Thymus (tissue), 11 donors: ENCODE measurements at regions not wholly inside any gene's neighbourhood (a gene's known extent, or its start where the extent isn't known, plus 50 kb on each side); places are given as distances from the start of the nearest gene placed in this dataset.

Experiments
- DNase-seq, 9 donors: peaks; one replicate each; pipeline ENCODE4 v3.0.0-alpha.2; 2013; ENCODE audit warnings: low spot score in 9 of 9, low read depth in 6 of 9, missing footprints in 1 of 9
- H3K27ac ChIP-seq, 2 donors: one replicate each; pipeline ENCODE4 v1.5.1; 2013; ENCODE audit warnings: control low read depth in 1 of 2, low read depth in 1 of 2, low read length in 1 of 2, mild to moderate bottlenecking in 1 of 2, moderate library complexity in 1 of 2
- H3K27me3 ChIP-seq, 2 donors: one replicate each; pipeline ENCODE4 v1.5.1; 2013; ENCODE audit warnings: low read length in 1 of 2; ENCODE audit not compliant: control insufficient read depth in 2 of 2, insufficient read depth in 1 of 2
- H3K36me3 ChIP-seq, 2 donors: one replicate each; pipeline ENCODE4 v1.5.1; 2013; ENCODE audit warnings: low read length in 1 of 2, mild to moderate bottlenecking in 1 of 2, moderate library complexity in 1 of 2; ENCODE audit not compliant: control insufficient read depth in 2 of 2, insufficient read depth in 2 of 2
- H3K4me1 ChIP-seq, 2 donors: one replicate each; pipeline ENCODE4 v1.5.1; 2013; ENCODE audit warnings: low read length in 2 of 2; ENCODE audit not compliant: control insufficient read depth in 2 of 2, insufficient read depth in 2 of 2
- H3K4me3 ChIP-seq, 2 donors: one replicate each; pipeline ENCODE4 v1.5.1; 2013; ENCODE audit warnings: low read length in 2 of 2, control low read depth in 1 of 2, mild to moderate bottlenecking in 1 of 2
- H3K9me3 ChIP-seq, 2 donors: one replicate each; pipeline ENCODE4 v1.5.1; 2013; ENCODE audit warnings: low read length in 1 of 2, mild to moderate bottlenecking in 1 of 2; ENCODE audit not compliant: control insufficient read depth in 2 of 2, insufficient read depth in 1 of 2
- WGBS: extraction: QIAGEN DNeasy Blood & Tissue Kit; methylation state at CpG from one replicate; pipeline ENCODE4 v1.1.7; 2013; 5-methylcytosine and 5-hydroxymethylcytosine counted together
- donor health status: healthy.

DNA sequence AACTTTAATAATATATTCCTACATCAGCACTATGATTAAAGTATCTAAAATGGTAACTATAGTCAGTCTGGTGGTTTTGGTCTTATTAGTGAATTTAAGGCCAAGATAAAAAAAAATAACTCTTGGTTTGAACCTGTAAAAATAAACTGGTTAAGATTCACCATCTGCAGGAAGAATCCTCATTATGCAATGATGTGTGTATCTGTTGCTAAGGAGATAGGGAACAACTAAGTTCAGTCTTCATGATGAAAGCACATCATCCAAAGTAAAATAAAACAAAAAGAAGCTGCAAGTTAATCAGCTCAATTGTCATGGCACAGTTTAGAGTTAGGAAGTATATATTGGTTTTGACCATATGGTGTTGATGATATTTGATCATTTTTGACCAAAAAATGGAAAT lies 466.0 kb downstream of the NYAP2 start:
- Histone ChIP-seq H3K4me1 (no peaks in the 10 kb centered on the region), H3K9me3 (no peaks in the 10 kb centered on the region), H3K27me3 (no peaks in the 10 kb centered on the region), H3K27ac (no peak overlapping the region), H3K4me3 (no peak overlapping the region), H3K36me3 (no peaks in the 10 kb centered on the region)
- DNase-seq: no peak

DNA sequence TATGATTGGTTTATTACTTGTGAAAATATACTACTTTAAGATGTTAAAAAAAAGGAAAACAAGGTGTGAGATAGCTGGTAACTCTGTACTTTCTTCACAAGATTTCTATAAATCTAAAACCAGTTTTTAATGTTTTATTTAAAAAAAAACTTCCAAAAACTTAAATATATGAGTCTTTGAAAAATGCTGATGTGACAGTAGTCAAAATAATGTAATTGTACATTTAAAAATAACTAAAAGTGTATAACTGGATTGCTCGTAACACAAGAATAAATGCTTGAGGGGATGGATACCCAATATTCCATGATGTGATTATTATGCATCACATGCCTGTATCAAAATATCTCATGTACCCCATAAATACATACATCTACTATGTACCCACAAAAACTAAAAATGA lies 464.9 kb downstream of the NYAP2 start:
- Histone ChIP-seq H3K4me1 (no peaks in the 10 kb centered on the region), H3K36me3 (no peaks in the 10 kb centered on the region), H3K9me3 (no peaks in the 10 kb centered on the region), H3K27ac (no peak overlapping the region), H3K27me3 (no peaks in the 10 kb centered on the region), H3K4me3 (no peak overlapping the region)
- WGBS: 93% methylated on average over 1 of the region's 1 CpG
- no peak for DNase-seq

DNA sequence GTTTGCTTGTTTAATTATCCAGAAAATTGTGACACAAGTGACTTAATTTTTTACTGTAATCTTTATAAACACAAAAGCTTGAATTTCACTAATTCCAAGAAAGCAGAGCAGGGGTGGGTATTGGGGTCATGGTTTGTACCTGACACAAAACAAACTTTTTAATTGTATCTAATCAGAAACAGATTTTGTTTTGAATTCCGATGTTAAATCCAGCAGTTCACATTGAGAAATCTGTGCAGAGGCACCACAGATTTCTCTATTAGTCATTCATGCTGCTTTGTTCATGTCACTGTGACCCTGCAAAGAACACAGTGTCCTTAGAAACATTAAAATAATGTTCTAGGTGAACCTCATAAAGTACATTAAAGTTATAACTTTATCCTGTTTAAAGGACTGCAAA lies 443.4 kb downstream of the NYAP2 start:
- H3K4me3 ChIP-seq: no peak overlapping the region
- WGBS: 94% methylated on average over 1 of the region's 1 CpG

DNA sequence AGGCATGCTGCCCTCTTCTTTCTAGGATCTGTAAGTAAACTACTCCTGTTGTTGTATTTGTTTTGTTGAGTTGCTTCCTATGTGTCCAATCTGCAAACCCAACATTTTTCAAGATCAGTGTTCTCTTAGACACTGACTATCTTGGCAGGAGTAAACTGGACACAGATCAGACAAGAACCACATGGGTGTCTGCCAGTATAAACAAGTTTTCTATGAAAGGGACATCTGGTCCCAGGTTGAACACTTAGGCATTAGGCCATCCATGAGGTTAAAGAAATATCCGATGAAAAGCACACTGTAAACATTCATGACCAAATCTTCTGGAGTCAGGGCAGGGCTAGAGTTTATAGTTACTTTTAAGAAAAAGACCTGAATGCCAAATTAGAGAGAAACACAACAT lies 441.8 kb downstream of the NYAP2 start:
- 91% methylated on average over 1 of the region's 1 CpG for WGBS
- DNase-seq: no peak
- H3K36me3 ChIP-seq: no peaks in the 10 kb centered on the region
- H3K27ac ChIP-seq: no peak overlapping the region
- no peak overlapping the region for H3K4me3 ChIP-seq
- H3K27me3 ChIP-seq: no peaks in the 10 kb centered on the region
- no peaks in the 10 kb centered on the region for H3K9me3 ChIP-seq
- H3K4me1 ChIP-seq: no peaks in the 10 kb centered on the region

More for the DNA sequence above, 443.4 kb downstream of the NYAP2 start:
- Histone ChIP-seq H3K27me3 (no peaks in the 10 kb centered on the region), H3K27ac (no peak overlapping the region), H3K4me1 (no peaks in the 10 kb centered on the region), H3K36me3 (no peaks in the 10 kb centered on the region), H3K9me3 (no peaks in the 10 kb centered on the region)
- DNase-seq: no peak

DNA sequence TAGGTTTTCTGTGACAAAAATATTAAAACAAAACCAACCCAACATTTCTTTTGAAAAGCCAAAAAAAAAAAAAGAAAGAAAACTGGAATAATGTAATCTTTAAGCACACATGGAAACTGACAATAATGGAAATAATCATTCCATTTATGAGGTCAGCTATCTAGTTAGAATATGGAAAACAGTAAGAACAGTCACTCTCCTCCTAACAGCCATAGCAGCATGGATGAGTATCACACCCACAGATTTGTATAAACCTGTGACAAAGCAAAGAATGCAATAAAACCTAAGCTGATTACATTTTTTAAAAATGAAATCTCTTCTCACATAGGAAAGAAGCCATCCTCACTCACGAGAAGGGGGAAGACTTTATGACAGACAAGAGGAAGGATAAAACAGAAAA lies 437.8 kb downstream of the NYAP2 start:
- Histone ChIP-seq H3K36me3 (no peaks in the 10 kb centered on the region), H3K27ac (no peak overlapping the region), H3K9me3 (no peaks in the 10 kb centered on the region), H3K4me3 (no peak overlapping the region), H3K27me3 (no peaks in the 10 kb centered on the region), H3K4me1 (no peaks in the 10 kb centered on the region)
- DNase-seq: no peak
- WGBS: 85% methylated on average over 1 of the region's 1 CpG

DNA sequence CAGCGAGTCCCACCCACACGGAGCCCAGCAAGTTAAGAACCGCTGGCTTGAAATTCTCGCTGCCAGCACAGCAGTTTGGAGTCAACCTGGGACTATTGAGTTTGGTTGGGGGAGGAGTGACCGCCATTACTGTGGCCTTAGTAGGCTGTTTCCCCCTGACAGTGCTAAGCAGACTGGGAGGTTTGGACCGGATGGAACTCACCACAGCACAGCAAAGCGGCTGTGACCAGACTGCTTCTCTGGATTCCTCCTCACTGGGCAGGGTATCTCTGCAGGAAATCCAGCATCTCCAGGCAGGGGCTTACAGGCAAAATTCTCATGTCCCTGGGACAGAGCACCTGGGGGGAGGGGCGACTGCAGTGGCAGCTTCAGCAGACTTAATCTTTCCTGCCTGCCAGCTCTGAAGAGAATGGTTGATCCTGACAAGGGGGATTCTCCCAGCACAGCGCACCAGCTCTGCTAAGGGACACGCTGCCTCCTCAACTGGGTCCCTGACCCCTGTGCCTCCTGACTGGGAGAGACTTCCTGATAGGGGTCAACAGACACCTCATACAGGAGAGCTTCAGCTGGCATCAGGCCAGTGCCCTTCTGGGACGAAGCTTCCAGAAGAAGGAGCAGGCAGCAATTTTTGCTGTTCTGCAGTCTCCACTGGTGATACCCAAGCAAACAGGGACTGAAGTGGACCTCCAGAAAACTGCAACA lies 425.4 kb downstream of the NYAP2 start:
- H3K27ac ChIP-seq: no peak overlapping the region
- H3K4me3 ChIP-seq: no peak overlapping the region
- no peak for DNase-seq
- no peaks in the 10 kb centered on the region for H3K27me3 ChIP-seq
- WGBS: 90% methylated on average over 11 of the region's 11 CpGs
- no peaks in the 10 kb centered on the region for H3K36me3 ChIP-seq
- H3K9me3 ChIP-seq: peaks cover 0 to 8% of the 10 kb centered on the region in 2 donors
- H3K4me1 ChIP-seq: no peaks in the 10 kb centered on the region

DNA sequence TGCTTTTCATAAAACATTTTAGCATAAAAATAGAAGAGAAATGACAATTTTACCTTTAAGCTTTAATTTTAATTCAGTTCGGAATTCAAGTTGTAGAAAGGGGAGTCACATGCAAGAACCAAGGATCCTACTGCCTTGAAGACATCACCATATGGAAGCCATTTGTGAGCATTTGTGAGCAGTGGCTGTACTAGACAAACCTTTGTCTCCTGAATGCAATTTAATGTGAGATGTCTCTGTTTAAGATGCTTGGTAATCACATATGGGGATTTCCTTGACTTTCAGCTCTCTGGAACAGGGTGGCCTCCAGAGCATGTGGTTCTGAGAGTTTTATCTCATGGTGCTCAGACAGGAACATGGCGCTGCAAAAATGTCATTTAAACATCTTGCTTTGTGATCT lies 421.8 kb downstream of the NYAP2 start:
- Histone ChIP-seq H3K27ac (no peak overlapping the region), H3K4me3 (no peak overlapping the region), H3K36me3 (no peaks in the 10 kb centered on the region), H3K9me3 (peaks cover 0 to 8% of the 10 kb centered on the region in 2 donors), H3K4me1 (no peaks in the 10 kb centered on the region), H3K27me3 (no peaks in the 10 kb centered on the region)
- DNase-seq: no peak
- 93% methylated on average over 2 of the region's 2 CpGs for WGBS

DNA sequence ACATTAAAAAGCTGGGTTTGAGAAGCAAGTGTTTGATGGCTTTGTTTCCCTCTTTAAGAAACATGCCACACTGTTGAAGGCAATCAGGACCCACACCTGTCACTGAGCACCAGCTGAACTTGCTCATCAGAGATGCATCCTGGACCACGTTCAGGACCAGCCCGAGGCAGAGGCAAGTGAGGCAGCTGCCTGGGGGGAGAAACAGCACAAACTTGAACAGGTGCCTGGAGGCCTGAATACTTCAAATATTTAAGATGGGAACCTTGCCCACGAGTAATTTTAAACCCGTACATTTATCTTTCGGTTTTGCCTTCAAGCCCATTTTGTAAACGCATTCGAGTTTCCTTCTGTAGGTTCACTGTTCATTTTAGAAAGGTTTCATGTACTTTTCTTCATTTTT lies 421.3 kb downstream of the NYAP2 start:
- H3K4me3 ChIP-seq: no peak overlapping the region
- H3K9me3 ChIP-seq: peaks cover 0 to 8% of the 10 kb centered on the region in 2 donors
- WGBS: 90% methylated on average over 7 of the region's 7 CpGs
- no peaks in the 10 kb centered on the region for H3K36me3 ChIP-seq
- no peak for DNase-seq
- H3K4me1 ChIP-seq: no peaks in the 10 kb centered on the region
- no peak overlapping the region for H3K27ac ChIP-seq
- H3K27me3 ChIP-seq: no peaks in the 10 kb centered on the region

DNA sequence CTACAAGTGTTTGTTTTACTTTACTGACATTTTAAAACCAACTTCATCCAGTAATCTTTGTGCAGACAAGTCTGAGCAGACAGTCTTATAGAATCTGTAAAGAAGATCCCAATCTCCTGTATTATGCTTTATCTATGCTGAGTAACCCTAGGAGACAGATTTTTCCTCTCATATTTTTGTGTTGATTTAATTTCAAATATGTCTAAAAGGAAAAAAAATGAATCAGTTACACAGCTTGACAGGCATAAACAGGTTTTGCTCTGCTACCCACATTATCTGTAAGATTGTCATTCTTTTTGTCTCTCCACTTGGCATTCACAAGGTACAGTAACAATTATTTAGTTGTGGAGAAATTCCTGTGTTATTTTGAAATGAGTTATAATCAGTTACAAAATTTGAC lies 415.0 kb downstream of the NYAP2 start:
- H3K4me3 ChIP-seq: no peak overlapping the region
- no peaks in the 10 kb centered on the region for H3K4me1 ChIP-seq
- H3K36me3 ChIP-seq: no peaks in the 10 kb centered on the region
- no peaks in the 10 kb centered on the region for H3K9me3 ChIP-seq
- H3K27ac ChIP-seq: no peak overlapping the region
- H3K27me3 ChIP-seq: no peaks in the 10 kb centered on the region
- no peak for DNase-seq

DNA sequence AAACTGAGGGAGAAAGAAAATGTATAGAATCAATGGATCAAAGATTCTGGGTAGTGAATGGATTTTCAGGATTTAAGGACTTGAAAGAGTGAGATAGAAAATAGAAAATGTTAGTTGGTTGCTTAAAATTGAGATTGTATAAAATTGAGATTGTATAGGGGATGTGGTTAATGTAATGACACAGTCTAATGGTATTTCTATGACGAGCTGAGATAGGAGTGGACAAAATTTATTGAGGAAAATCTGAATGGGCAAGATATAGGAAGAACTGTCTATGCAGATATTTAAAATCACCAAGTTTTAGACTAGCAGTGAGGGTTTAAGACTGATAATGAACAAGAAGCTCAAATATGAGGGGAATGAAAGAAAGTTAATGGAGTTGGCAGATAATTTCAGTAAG lies 406.6 kb downstream of the NYAP2 start:
- H3K27me3 ChIP-seq: no peaks in the 10 kb centered on the region
- no peak overlapping the region for H3K27ac ChIP-seq
- no peak overlapping the region for H3K4me3 ChIP-seq
- H3K4me1 ChIP-seq: no peaks in the 10 kb centered on the region
- DNase-seq: no peak
- H3K36me3 ChIP-seq: no peaks in the 10 kb centered on the region
- WGBS: 77% methylated on average over 1 of the region's 1 CpG
- no peaks in the 10 kb centered on the region for H3K9me3 ChIP-seq
